LNCaP clone FGC (cell line): ENCODE measurements at regions not wholly inside any gene's neighbourhood (a gene's known extent, or its start where the extent isn't known, plus 50 kb on each side); places are given as distances from the start of the nearest gene placed in this dataset.

Experiments
- DNase-seq: peaks from one replicate; pipeline ENCODE4 v3.0.0-alpha.2; 2011; ENCODE audit warnings: low read depth
- H3K4me3 ChIP-seq: 2 replicates; pipeline ENCODE4 v1.5.1; 2011; ENCODE audit warnings: mild to moderate bottlenecking, low read depth, low read length, control low read depth
- TF ChIP-seq, protein P1 (sequence below): IDR thresholded peaks from 2 replicates; pipeline ENCODE4 v1.5.1; 2012; ENCODE audit warnings: mild to moderate bottlenecking; ENCODE audit not compliant: control insufficient read depth, insufficient read depth; ENCODE audit errors: extremely low read depth

DNA sequence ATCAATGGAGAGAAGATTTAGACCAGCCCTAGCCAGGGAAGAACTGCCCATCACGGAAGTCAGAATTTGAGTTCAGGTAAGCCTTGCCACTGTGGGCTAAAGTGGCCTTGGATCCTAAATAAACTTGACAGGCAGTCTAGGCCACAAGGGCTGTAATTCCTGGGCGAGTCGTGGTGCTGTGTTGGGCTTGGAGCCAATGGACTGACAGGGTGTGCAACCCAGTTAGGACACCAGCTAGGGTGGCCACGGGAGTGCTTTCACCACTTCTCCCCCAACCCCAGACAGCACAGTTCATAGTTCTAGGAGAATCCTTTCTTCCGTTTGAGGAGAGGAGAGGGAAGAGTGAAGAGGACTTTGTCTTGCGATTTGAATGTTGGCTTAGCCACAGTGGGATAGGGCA lies 422.4 kb downstream of the DOK5 start:
- DNase-seq, result no peak
- H3K4me3 ChIP-seq, result no peak overlapping the region

DNA sequence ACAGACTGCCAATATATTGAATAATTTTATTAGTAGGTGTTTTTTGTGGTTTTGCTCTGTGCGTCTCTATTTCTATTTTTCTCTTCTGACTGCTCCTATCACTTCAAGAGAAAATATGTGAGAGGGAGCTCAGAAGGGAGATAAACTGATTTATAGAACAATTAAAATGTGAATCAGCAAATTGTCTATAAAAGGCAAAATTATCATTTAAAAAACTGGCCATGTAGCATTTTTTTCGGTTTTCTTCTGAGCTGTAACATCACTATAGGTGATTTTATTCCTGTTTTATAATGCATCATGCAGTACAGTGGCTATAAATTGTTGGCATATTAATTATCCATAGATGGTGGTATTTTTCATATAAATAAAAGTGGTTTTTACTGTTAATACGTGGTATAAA lies 416.5 kb downstream of the DOK5 start:
- H3K4me3 ChIP-seq, result no peak overlapping the region
- no peak for DNase-seq
- TF ChIP-seq, protein P1, sequence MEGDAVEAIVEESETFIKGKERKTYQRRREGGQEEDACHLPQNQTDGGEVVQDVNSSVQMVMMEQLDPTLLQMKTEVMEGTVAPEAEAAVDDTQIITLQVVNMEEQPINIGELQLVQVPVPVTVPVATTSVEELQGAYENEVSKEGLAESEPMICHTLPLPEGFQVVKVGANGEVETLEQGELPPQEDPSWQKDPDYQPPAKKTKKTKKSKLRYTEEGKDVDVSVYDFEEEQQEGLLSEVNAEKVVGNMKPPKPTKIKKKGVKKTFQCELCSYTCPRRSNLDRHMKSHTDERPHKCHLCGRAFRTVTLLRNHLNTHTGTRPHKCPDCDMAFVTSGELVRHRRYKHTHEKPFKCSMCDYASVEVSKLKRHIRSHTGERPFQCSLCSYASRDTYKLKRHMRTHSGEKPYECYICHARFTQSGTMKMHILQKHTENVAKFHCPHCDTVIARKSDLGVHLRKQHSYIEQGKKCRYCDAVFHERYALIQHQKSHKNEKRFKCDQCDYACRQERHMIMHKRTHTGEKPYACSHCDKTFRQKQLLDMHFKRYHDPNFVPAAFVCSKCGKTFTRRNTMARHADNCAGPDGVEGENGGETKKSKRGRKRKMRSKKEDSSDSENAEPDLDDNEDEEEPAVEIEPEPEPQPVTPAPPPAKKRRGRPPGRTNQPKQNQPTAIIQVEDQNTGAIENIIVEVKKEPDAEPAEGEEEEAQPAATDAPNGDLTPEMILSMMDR, result no peak

More for the DNA sequence above, 422.4 kb downstream of the DOK5 start:
- TF ChIP-seq, protein P1, result no peak

DNA sequence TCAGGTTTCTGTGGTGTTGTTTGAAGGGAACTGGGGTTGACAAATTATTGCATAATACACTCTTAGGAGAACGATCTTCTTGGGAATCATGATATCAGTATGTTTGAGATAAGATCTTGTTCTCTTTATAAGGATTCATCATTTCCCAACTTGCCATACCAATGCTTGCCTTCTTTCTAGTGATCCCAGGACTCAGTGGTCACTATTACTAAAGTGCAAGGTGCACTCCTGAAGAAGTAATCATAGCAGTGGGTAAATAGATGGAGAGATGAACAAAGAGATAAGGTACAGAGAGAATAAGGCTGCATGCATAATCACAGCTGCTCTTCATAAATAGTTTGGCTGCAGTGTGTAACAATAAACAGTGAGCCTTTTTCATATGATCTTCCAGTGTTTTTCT lies 404.0 kb downstream of the DOK5 start:
- no peak overlapping the region for H3K4me3 ChIP-seq
- TF ChIP-seq, protein P1, result no peak
- no peak for DNase-seq

DNA sequence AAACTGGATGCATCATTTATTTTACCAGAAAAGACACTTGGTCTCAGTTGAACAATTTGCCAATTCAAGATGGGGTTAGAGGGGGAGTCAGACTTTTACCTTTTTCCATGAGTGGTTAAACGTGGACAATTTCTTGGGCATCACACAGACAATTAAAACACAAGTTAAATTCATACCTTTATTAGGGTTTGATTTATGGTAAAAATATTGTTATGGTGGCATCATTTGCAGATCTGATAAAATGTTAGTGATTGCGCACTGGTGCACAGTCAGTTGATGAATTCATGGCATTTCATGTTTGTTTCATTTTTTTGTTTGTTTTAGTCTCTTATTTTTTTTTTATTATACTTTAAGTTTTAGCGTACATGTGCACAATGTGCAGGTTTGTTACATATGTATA lies 399.9 kb downstream of the DOK5 start:
- TF ChIP-seq, protein P1, result no peak
- DNase-seq, result no peak

DNA sequence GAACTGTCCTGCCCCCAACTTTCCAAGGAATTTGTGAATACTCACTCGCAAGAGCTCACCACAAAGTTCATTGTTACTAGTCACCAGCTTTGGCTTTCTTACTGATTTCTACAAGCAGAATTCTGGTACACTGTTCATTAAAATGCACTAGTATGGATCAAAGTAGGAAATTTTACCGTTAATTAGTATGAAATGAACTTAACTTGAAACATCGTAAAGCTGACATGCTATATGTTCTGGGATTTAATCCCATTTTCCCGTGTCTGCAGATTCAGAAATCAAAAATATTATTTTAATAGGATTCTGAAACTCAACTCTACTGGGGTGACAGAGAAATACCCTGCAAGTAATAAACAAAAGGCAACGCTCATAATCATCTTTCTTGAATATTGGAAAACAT lies 399.3 kb downstream of the DOK5 start:
- DNase-seq, result no peak
- no peak overlapping the region for H3K4me3 ChIP-seq
- TF ChIP-seq, protein P1, result no peak

More for the DNA sequence above, 399.9 kb downstream of the DOK5 start:
- H3K4me3 ChIP-seq, result no peak overlapping the region

DNA sequence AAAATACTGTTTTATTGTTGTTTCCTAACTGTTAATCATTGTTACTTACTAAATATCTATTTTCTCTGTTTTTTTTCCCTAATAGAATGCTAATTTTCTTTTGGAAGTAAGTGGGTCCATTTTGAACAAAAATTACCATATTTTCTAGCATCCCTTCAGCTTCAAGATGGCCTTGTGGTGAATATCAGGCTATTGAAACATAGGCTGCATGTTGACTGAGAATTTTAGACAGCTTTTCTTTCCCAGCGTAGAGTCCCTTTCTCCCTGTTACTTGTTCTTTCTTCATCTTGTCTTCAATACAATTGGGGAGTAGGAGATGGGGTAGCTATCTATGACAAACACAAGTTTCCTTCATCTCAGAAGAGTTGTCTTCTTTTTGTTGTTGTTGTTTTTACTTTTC lies 397.0 kb downstream of the DOK5 start:
- TF ChIP-seq, protein P1, result no peak
- no peak overlapping the region for H3K4me3 ChIP-seq
- no peak for DNase-seq

DNA sequence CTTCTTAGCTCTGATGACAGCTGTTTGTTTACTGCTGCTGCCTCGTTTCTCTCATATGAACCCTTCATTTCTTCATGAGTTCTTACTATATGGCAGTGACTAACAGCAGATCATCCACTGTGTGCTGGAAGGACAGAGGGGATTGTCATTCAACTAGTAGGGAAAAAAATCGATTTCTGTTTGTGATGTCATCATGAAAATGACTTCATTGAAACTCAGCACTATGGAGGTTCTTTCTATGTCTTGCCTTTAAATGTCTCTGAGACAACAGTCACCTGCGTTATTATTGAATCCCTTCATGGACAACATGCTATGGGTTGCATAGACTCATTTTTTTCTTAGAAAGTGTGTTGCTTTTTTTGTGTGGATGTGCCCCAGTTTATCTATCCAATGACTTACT lies 394.4 kb downstream of the DOK5 start:
- DNase-seq, result no peak
- no peak overlapping the region for H3K4me3 ChIP-seq
- TF ChIP-seq, protein P1, result no peak
